ENCODE measurements at regions not wholly inside any gene's neighbourhood (a gene's known extent, or its start where the extent isn't known, plus 50 kb on each side); places are given as distances from the start of the nearest gene placed in this dataset.
"Not testable (repeated sequence)": the region's sequence is repeated elsewhere in the genome, so short reads cannot be mapped to it uniquely, and the experiment has no call there.

GRCh38 chr17:70916469-70916868, 747.1 kb downstream of the KCNJ2 start:
- DNase-seq (ENCODE audit: low spot score) = no peak

GRCh38 chr17:70919241-70919640, 749.9 kb downstream of the KCNJ2 start:
- DNase-seq (ENCODE audit: low spot score) = no peak

DNA sequence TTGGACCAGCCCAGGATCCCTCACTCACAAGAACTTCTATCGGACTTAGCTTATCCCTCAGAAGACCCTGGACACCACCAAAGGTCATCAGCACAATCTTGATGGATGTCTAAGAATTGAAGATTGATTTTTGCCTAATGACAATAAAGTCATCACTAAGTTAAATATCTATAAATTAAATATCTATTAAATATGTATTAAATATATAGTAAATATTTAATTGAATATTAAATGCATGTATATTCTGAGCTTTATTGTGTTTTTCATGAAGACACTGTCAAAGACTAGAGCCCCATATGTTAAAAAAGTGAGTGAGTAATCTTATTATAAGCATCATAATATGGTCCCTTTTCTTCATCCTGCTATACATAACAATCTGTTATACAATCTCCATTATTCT, 751.1 kb downstream of the KCNJ2 start:
- no peak for DNase-seq (ENCODE audit: low spot score)

DNA sequence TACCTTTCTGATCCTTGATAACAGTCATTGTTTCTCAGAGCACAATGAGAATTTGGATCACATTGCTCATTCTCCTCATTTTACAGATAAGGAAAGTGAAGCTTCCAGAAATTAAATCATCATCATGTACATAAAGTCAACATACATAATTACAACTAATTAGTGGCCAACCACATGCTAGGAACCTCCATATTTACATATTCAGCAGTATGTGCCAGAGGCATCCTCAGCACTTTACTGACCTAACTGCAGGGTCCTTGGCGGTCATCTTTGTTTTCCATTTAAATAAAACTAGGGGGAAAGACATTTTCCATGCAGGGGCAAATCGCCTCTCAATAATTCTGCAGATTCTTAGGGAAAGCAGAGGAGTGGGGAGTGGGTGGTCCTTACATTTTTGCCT, 752.9 kb downstream of the KCNJ2 start:
- DNase-seq (ENCODE audit: low spot score) = no peak

- DNase-seq (ENCODE audit: low spot score) = no peak
Measured at GRCh38 chr17:70924776-70925175, 755.4 kb downstream of the KCNJ2 start.

GRCh38 chr17:70929226-70929625, 759.9 kb downstream of the KCNJ2 start:
- no peak for DNase-seq (ENCODE audit: low spot score)

- no peak for DNase-seq (ENCODE audit: low spot score)
Measured at GRCh38 chr17:70934231-70934630, 764.9 kb downstream of the KCNJ2 start.

DNA sequence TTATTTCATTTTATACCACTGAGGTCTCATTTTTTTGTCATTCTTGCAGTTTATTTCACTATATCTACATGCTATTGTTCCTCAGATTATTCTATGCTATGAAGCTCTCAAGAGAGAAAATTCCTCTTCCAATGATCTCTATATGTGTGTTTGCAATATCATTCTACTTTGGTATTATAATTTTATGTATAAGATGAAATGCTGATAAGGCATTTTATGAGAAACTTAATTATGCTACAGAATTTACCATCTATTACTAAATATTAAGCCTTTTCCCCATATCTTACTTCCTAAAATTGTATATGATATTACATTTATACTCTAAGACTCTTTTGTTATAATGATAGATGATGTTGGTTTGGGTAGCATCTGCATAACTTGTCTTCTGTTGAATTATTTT, 765.5 kb downstream of the KCNJ2 start:
- no peak for DNase-seq (ENCODE audit: low spot score)

DNA sequence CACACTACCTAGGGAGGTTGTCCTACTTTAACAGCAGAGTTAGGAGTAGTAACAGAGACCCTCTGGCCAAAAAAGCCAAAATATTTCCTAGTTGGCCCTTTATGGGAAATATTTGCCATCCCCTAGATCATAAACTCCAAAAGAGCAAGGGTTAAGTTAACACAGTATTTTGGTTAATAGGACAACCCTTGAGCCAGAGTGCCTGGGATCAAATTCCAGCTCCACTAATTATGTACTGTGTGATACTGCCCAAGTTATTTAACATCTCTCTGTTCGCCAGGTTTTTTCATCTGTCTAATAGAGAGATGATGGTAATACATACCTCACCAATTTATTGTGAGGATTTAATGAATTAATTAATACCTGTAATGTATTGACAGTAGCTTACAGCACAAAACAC, 767.4 kb downstream of the KCNJ2 start:
- no peak for DNase-seq (ENCODE audit: low spot score)

DNA sequence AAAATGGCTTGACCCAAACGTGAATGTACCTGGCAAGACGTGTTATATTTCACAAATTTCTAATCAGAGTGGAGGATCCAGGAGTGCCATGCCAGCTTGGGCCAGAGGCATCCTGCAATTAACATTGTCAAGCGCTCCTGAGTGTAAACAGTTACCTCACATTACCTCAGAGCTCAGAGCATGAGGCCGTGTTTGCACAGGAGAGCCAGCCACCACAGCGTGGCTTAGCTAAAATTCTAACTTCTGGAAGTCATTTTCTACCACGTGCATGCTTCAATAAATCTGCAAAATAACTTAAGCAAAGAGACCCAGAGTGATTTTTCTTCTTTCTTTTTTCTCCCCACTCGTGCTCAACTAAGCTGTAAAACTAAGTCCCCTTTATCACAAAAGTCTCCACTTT, 769.0 kb downstream of the KCNJ2 start:
- DNase-seq (ENCODE audit: low spot score) = no peak

- no peak for DNase-seq (ENCODE audit: low spot score)
Measured at GRCh38 chr17:70945386-70945785, 776.1 kb downstream of the KCNJ2 start.

- no peak for DNase-seq (ENCODE audit: low spot score)
Measured at GRCh38 chr17:70947215-70947614, 777.9 kb downstream of the KCNJ2 start.

GRCh38 chr17:70947636-70948565, 778.6 kb downstream of the KCNJ2 start:
- no peak for DNase-seq (ENCODE audit: low spot score)

DNA sequence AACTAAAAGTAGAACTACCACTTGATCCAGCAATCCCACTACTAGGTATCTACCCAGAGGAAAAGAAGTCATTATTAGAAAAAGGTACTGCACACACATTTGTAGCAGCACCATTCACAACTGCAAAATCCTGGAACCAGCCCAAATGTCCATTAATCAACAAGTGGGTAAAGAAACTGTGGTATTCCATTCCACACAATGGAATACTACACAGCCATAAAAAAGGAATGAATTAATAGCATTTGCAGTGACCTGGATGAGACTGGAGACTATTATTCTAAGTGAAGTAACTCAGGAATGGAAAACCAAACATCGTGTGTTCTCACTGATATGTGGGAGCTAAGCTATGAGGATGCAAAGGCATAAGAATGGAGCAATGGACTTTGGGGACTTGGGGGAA, 783.8 kb downstream of the KCNJ2 start:
- not testable (repeated sequence) for DNase-seq (ENCODE audit: low spot score)

GRCh38 chr17:70955441-70955840, 786.1 kb downstream of the KCNJ2 start:
- DNase-seq (ENCODE audit: low spot score) = no peak

- no peak for DNase-seq (ENCODE audit: low spot score)
Measured at GRCh38 chr17:70956726-70957125, 787.4 kb downstream of the KCNJ2 start.

- DNase-seq (ENCODE audit: low spot score) = no peak
Measured at GRCh38 chr17:70961341-70961740, 792.0 kb downstream of the KCNJ2 start.

- no peak for DNase-seq (ENCODE audit: low spot score)
Measured at GRCh38 chr17:70968302-70968701, 799.0 kb downstream of the KCNJ2 start.

DNA sequence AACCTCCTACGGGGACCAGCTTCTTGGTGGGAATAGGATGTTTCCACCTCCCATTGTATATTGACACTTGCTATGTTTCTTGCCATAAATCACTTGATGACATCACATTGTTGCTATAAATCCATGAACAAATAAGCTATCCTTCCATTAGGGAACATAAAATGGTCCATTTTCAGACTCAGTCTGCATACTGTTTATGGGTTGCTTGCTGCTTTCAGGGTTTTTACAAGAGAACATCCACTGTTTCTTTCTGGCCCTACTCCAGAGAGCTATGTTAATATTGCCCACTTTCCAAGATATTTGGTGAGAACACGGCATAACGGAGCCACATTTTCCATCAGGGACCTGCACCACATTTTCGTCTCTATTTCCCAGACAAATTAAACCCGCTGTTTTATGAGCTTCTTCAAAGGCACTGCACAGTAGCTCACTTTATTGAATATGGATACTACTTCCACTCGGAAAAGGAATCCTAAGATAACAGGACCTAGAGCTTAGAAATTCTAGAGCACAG, 800.2 kb downstream of the KCNJ2 start:
- DNase-seq (ENCODE audit: low spot score) = no peak

DNA sequence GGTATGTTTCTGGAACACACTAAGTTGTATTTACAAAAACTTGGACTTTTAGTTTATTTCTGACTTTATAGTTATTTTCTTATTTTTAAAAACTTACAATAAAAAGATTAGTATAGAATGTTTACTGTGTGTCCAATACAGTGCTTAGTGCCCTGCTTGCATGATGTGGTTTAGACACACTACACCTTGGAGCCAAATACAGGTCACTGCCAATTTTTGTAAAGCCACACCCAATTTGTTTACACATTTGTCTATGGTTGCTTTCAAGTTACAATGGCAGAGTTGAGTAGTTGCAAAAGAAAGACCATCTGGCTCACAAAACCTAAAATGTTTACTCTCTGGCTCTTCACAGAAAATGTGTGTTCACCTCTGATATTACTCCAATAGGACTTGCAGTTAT, 807.1 kb downstream of the KCNJ2 start:
- DNase-seq (ENCODE audit: low spot score) = no peak

DNA sequence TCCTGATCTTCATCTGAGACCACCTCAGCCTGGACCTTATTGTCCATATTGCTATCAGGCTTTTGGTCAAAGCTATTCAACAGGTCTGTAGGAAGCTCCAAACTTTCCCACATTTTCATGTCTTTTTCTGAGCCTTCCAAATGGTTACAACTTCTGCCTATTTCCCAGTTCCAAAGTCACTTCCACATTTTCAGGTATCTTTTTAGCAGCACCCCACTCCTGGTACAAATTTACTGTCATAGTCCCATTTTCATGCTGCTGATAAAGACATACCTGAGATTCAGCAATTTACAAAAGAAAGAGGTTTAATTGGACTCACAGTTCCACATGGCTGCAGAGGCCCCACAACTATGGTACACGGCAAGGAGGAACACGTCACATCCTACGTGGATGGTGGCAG, 815.5 kb downstream of the KCNJ2 start:
- no peak for DNase-seq (ENCODE audit: low spot score)

DNA sequence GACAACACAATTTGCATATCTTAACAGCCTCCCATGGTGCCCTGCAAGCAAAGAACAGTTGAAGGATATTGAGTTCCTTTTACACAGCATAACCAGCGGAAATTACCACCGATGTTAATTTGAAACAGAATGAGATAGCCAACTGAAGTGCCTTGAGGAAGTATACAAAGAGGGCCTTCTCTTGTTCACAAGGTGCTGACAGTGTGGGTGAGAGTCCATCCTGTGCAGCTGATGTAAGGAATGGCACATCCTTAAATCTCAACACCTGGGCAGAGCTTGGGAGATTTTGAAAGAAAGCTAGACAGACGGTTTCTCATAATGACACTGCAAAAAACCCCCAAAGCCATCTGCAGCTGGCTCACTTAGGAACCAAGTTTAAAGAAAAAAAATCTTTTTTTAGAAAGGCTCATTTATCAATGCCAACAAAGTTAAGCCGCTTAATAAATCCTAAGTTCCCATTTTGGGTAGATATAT, 818.6 kb downstream of the KCNJ2 start:
- DNase-seq (ENCODE audit: low spot score) = no peak

DNA sequence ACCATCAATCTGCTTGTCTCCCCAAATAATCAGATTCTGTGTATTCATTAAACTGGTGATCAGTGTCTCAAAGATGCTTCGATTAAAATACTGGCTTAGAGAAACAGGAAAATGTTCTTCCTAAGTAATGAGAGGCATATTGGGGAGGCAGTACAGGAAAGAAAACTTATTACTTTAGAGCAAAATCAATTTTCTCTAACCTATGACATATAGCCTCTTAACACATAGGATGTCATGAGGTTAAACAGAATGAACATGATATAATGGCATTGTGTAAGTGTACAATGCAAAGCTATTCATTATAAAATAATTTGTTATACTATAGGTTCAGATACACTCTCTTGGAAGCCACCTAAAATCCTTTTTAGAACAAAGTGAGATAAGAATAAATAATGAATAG, 819.3 kb downstream of the KCNJ2 start:
- DNase-seq (ENCODE audit: low spot score) = no peak
